ENCODE measurements at regions not wholly inside any gene's neighbourhood (a gene's known extent, or its start where the extent isn't known, plus 50 kb on each side); places are given as distances from the start of the nearest gene placed in this dataset.

GRCh38 chr2:11912980-11913379 lies 166.5 kb downstream of the LPIN1 start:
- TF ChIP-seq CTCF (IDR thresholded peaks at IDR 0.05) (no peak), EZH2 (IDR thresholded peaks at IDR 0.05; ENCODE audit: borderline replicate concordance, insufficient read depth, low read depth, low read length, poor library complexity, severe bottlenecking) (no peak)

Measured in B cell (primary cell).